ENCODE measurements at regions not wholly inside any gene's neighbourhood (a gene's known extent, or its start where the extent isn't known, plus 50 kb on each side); places are given as distances from the start of the nearest gene placed in this dataset.

DNA sequence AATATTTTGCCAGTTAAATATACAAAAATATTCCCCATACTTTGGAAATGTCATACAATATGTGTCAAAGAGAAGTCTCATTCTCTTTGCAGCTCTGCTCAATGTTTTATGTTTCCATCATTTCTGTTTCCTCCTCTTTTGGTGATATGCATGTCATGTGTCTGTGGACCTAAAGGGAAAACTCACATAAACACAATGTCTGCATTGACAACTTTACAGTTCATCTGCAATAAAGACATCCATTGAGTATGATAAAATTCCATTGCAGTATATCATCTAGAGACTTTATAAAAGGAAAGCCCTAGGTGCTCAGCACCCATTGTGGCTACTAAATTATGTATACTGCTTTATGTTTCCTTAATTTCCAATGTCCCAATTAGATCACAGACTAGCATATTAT lies 461.3 kb upstream of the FAT3 start:
- TF ChIP-seq, protein P1, sequence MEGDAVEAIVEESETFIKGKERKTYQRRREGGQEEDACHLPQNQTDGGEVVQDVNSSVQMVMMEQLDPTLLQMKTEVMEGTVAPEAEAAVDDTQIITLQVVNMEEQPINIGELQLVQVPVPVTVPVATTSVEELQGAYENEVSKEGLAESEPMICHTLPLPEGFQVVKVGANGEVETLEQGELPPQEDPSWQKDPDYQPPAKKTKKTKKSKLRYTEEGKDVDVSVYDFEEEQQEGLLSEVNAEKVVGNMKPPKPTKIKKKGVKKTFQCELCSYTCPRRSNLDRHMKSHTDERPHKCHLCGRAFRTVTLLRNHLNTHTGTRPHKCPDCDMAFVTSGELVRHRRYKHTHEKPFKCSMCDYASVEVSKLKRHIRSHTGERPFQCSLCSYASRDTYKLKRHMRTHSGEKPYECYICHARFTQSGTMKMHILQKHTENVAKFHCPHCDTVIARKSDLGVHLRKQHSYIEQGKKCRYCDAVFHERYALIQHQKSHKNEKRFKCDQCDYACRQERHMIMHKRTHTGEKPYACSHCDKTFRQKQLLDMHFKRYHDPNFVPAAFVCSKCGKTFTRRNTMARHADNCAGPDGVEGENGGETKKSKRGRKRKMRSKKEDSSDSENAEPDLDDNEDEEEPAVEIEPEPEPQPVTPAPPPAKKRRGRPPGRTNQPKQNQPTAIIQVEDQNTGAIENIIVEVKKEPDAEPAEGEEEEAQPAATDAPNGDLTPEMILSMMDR (IDR thresholded peaks at IDR 0.05; ENCODE audit: insufficient read depth, low read length): no peak
- TF ChIP-seq POLR2AphosphoS5 (IDR thresholded peaks at IDR 0.05; ENCODE audit: low read depth) (no peak), GABPA (IDR thresholded peaks at IDR 0.05; ENCODE audit: low read depth) (no peak)
